Spleen (tissue), 11 donors: ENCODE measurements at regions not wholly inside any gene's neighbourhood (a gene's known extent, or its start where the extent isn't known, plus 50 kb on each side); places are given as distances from the start of the nearest gene placed in this dataset.

Experiments used
- DNase-seq: peaks from one replicate; pipeline ENCODE4 v3.0.0-alpha.2; 2020
- H3K27ac ChIP-seq, 8 donors: fragments of 200-600 bp; sonication (generic) in 7 of 8; 1 replicate in 4 of 8; 2 replicates in 4 of 8; pipeline versions ENCODE4 v1.5.0 to v1.8.0; 2016 to 2021; ENCODE audit warnings: inconsistent platforms in 4 of 8, mild to moderate bottlenecking in 4 of 8, moderate library complexity in 1 of 8
- H3K27me3 ChIP-seq, 7 donors: fragments of 200-600 bp; sonication (generic) in 6 of 7; replicated peaks in 1 of 7; 1 replicate in 4 of 7; 2 replicates in 3 of 7; pipeline versions ENCODE4 v1.5.0 to v1.8.0; 2016 to 2021; ENCODE audit warnings: inconsistent platforms in 3 of 7, mild to moderate bottlenecking in 1 of 7
- H3K36me3 ChIP-seq, 6 donors: fragments of 200-600 bp; sonication (generic) in 5 of 6; 1 replicate in 4 of 6; 2 replicates in 2 of 6; pipeline versions ENCODE4 v1.5.0 to v1.8.0; 2016 to 2021; ENCODE audit warnings: inconsistent platforms in 2 of 6
- H3K4me1 ChIP-seq, 6 donors: fragments of 200-600 bp; sonication (generic) in 5 of 6; 1 replicate in 3 of 6; 2 replicates in 3 of 6; pipeline versions ENCODE4 v1.5.0 to v1.8.0; 2016 to 2021; ENCODE audit warnings: inconsistent platforms in 3 of 6
- H3K4me3 ChIP-seq, 8 donors: fragments of 200-600 bp; sonication (generic) in 7 of 8; 1 replicate in 4 of 8; 2 replicates in 4 of 8; pipeline versions ENCODE4 v1.5.0 to v1.8.0; 2016 to 2021; ENCODE audit warnings: inconsistent platforms in 4 of 8, mild to moderate bottlenecking in 4 of 8, moderate library complexity in 2 of 8
- H3K9me3 ChIP-seq, 8 donors: fragments of 200-600 bp; sonication (generic) in 7 of 8; 1 replicate in 4 of 8; 2 replicates in 4 of 8; pipeline versions ENCODE4 v1.5.0 to v1.8.0; 2016 to 2021; ENCODE audit warnings: inconsistent platforms in 4 of 8
- CTCF ChIP-seq, 11 experiments: fragments of 200-600 bp in 7 of 11; fragments of 450-650 bp in 4 of 11; sonication (generic) in 4 of 11; IDR thresholded peaks in 8 of 11; conservative IDR thresholded peaks in 3 of 11; 1 replicate in 7 of 11; 2 replicates in 4 of 11; pipeline versions ENCODE4 v1.4.0 to v1.8.0; 2016 to 2021; ENCODE audit warnings: antibody characterized with exemption in 11 of 11, inconsistent platforms in 4 of 11, mild to moderate bottlenecking in 1 of 11
- POLR2A ChIP-seq, 3 donors: fragments of 450-650 bp; IDR thresholded peaks; one replicate each; pipeline ENCODE4 v1.5.1; 2017; ENCODE audit warnings: antibody characterized with exemption in 3 of 3, mild to moderate bottlenecking in 1 of 3
- POLR2AphosphoS5 ChIP-seq, 3 donors: sonication (generic); formaldehyde crosslinking; IDR thresholded peaks; one replicate each; pipeline ENCODE4 v1.5.1; 2017; ENCODE audit warnings: antibody characterized with exemption in 3 of 3
- WGBS, 5 donors: extraction: QIAGEN DNeasy Blood & Tissue Kit in 3 of 5; methylation state at CpG; one replicate each; pipeline versions ENCODE4 v1.1.5 to v1.1.7; 2013 to 2018; 5-methylcytosine and 5-hydroxymethylcytosine counted together
- intact Hi-C: fragments of 100-400 bp; cut with DNase I; formaldehyde crosslinking; loops from one replicate; pipeline ENCODE4 v1.15.0; 2023; ENCODE audit warnings: low total_unique reads
- donor health status: healthy with polysubstance abuse.
- donor health status: DM: no; HTN: no; CAD: no; lungs with moderate emphysema.
- donor health status: DM: no; HTN: no; CAD: no.
- donor health status: Bipolar disorder and iron deficiency.
- donor health status: healthy.
- donor health status: DM: no; HTN: no; CAD: no.
- donor health status: DM: yes; HTN: yes; CAD: no.

DNA sequence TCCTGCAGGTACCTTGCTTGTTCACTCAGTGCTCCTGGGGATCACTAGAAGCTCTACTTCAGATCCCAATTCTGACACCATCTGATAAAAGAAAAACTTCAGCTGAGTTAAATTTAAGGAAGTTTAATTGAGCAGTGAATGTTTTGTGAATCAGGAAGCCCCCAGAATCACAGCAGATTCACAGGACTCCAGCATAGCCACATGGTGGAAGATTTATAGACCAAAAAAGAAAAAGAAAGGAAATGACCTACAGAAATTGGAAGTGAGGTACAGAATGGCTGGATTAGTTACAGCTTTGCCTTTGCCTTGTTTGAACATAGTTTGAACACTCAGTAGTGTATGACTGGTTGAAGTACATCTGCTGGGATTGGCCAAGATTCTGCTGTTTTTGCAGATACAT lies 182.7 kb upstream of the SCN7A start:
- H3K9me3 ChIP-seq = no peaks in the 10 kb centered on the region
- no peak for TF ChIP-seq POLR2AphosphoS5 (IDR thresholded peaks at IDR 0.05)
- no peak for TF ChIP-seq CTCF (IDR thresholded peaks at IDR 0.05 in 8 of 11, conservative IDR thresholded peaks at IDR 0.05 in 3 of 11)
- TF ChIP-seq POLR2A (IDR thresholded peaks at IDR 0.05) = no peak
- no peak for DNase-seq
- no peaks in the 10 kb centered on the region for H3K27me3 ChIP-seq
- no peak overlapping the region for H3K4me3 ChIP-seq
- no peaks in the 10 kb centered on the region for H3K36me3 ChIP-seq
- intact Hi-C loops = no loop called here
- no peak overlapping the region for H3K27ac ChIP-seq
- H3K4me1 ChIP-seq = no peaks in the 10 kb centered on the region

DNA sequence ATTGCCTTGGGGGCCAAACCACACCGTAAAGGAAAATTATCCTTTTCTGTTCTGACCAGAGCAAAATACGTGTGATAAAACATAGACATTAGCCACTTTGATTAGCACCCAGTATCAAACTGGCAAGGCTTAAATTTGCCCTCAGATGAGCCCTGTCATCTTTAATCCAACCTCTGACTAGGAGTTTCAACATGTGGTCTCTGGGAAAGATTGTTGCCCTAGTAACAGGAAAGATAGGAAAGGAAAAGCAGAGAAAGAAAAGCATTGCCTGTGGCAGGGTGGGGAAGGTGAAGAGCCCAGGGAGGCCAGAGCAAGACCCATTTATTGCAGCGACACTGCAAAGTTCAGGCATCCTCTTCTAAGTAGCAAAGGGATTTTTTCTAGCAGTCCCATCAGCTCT lies 181.5 kb upstream of the SCN7A start:
- no peak for DNase-seq
- intact Hi-C loops = no loop called here
- Histone ChIP-seq H3K9me3 (no peaks in the 10 kb centered on the region), H3K27me3 (no peaks in the 10 kb centered on the region), H3K4me1 (no peaks in the 10 kb centered on the region), H3K27ac (no peak overlapping the region), H3K4me3 (no peak overlapping the region), H3K36me3 (no peaks in the 10 kb centered on the region)
- no peak for TF ChIP-seq POLR2A (IDR thresholded peaks at IDR 0.05)
- no peak for TF ChIP-seq POLR2AphosphoS5 (IDR thresholded peaks at IDR 0.05)
- no peak for TF ChIP-seq CTCF (IDR thresholded peaks at IDR 0.05 in 8 of 11, conservative IDR thresholded peaks at IDR 0.05 in 3 of 11)
- WGBS, 5 donors = 75 to 90% (median 84%) methylated on average over 3 of the region's 3 CpGs

- H3K27me3 ChIP-seq = no peaks in the 10 kb centered on the region
- H3K4me1 ChIP-seq = no peaks in the 10 kb centered on the region
- H3K36me3 ChIP-seq = no peaks in the 10 kb centered on the region
- H3K27ac ChIP-seq = no peak overlapping the region
- H3K9me3 ChIP-seq = no peaks in the 10 kb centered on the region
- TF ChIP-seq POLR2AphosphoS5 (IDR thresholded peaks at IDR 0.05) = no peak
- TF ChIP-seq CTCF (IDR thresholded peaks at IDR 0.05 in 8 of 11, conservative IDR thresholded peaks at IDR 0.05 in 3 of 11) = no peak
- TF ChIP-seq POLR2A (IDR thresholded peaks at IDR 0.05) = no peak
- intact Hi-C loops = no loop called here
- H3K4me3 ChIP-seq = no peak overlapping the region
- no peak for DNase-seq
These were observed 179.9 kb upstream of the SCN7A start for GRCh38 chr2:166673986-166674385.

DNA sequence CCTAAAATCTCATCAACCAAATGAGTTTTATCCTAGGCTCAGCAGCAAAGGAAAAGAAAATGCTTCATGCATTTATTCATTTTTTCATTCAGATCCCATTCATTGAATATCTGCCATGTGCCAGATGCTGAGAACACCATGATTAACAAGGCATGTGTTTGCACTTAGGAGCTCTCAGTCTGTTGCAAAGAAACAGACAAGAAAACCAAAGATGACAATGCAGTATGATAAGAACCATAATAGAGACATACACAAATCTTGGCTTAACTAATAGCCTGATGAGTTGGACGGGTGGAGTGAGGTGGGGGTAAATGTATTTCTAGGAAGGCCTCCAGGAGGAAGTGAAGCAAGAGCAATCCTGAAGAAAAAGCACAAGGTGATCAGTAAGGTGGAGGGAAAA lies 177.8 kb upstream of the SCN7A start:
- no peaks in the 10 kb centered on the region for H3K9me3 ChIP-seq
- 52 to 90% (median 67%) methylated on average over 1 of the region's 1 CpG for WGBS, 5 donors
- no peak overlapping the region for H3K4me3 ChIP-seq
- H3K36me3 ChIP-seq = no peaks in the 10 kb centered on the region
- TF ChIP-seq CTCF (IDR thresholded peaks at IDR 0.05 in 8 of 11, conservative IDR thresholded peaks at IDR 0.05 in 3 of 11) = no peak
- TF ChIP-seq POLR2A (IDR thresholded peaks at IDR 0.05) = no peak
- TF ChIP-seq POLR2AphosphoS5 (IDR thresholded peaks at IDR 0.05) = no peak
- no peaks in the 10 kb centered on the region for H3K4me1 ChIP-seq
- H3K27me3 ChIP-seq = no peaks in the 10 kb centered on the region
- H3K27ac ChIP-seq = no peak overlapping the region
- intact Hi-C loops = no loop called here
- no peak for DNase-seq
